Adrenal gland (tissue), 9 donors: ENCODE measurements at regions not wholly inside any gene's neighbourhood (a gene's known extent, or its start where the extent isn't known, plus 50 kb on each side); places are given as distances from the start of the nearest gene placed in this dataset.
"Not testable (repeated sequence)": the region's sequence is repeated elsewhere in the genome, so short reads cannot be mapped to it uniquely, and the experiment has no call there.

Source experiments
- DNase-seq, 7 donors: peaks; one replicate each; pipeline ENCODE4 v3.0.0-alpha.2; 2019 to 2020
- H3K27ac ChIP-seq, 5 donors: fragments of 200-600 bp; sonication (generic) in 4 of 5; 1 replicate in 3 of 5; 2 replicates in 2 of 5; pipeline versions ENCODE4 v1.5.1 to v1.8.0; 2016 to 2020; ENCODE audit warnings: mild to moderate bottlenecking in 1 of 5
- H3K27me3 ChIP-seq: fragments of 200-600 bp; 2 replicates; pipeline ENCODE4 v1.8.0; 2021
- H3K36me3 ChIP-seq, 2 donors: fragments of 200-600 bp; replicated peaks in 1 of 2; 1 replicate in 1 of 2; 2 replicates in 1 of 2; pipeline versions ENCODE4 v1.5.1 to v1.8.0; 2018 to 2022
- H3K4me1 ChIP-seq, 2 donors: fragments of 200-600 bp; replicated peaks in 1 of 2; 1 replicate in 1 of 2; 2 replicates in 1 of 2; pipeline versions ENCODE4 v1.5.1 to v1.8.0; 2018 to 2021
- H3K4me3 ChIP-seq, 4 donors: fragments of 200-600 bp; sonication (generic) in 3 of 4; one replicate each; pipeline ENCODE4 v1.5.1; 2016 to 2018
- H3K9me3 ChIP-seq, 3 donors: fragments of 200-600 bp; sonication (generic) in 1 of 3; replicated peaks in 1 of 3; 1 replicate in 2 of 3; 2 replicates in 1 of 3; pipeline versions ENCODE4 v1.5.1 to v1.8.0; 2016 to 2021
- CTCF ChIP-seq, 6 experiments: fragments of 450-650 bp in 4 of 6; fragments of 200-600 bp in 2 of 6; sonication (generic) in 1 of 6; IDR thresholded peaks; 1 replicate in 5 of 6; 2 replicates in 1 of 6; pipeline versions ENCODE4 v1.5.1 to v1.8.0; 2016 to 2021; ENCODE audit warnings: antibody characterized with exemption in 6 of 6, mild to moderate bottlenecking in 2 of 6, moderate library complexity in 1 of 6
- POLR2A ChIP-seq, 2 donors: fragments of 450-650 bp; IDR thresholded peaks; one replicate each; pipeline ENCODE4 v1.6.1; 2017; ENCODE audit warnings: antibody characterized with exemption in 2 of 2, mild to moderate bottlenecking in 2 of 2, moderate library complexity in 1 of 2
- WGBS, 4 donors: extraction: QIAGEN DNeasy Blood & Tissue Kit in 2 of 4; methylation state at CpG; one replicate each; pipeline versions ENCODE4 v1.1.5 to v1.1.7; 2013 to 2017; 5-methylcytosine and 5-hydroxymethylcytosine counted together
- intact Hi-C, 2 donors: fragments of 100-400 bp; cut with DNase I; formaldehyde crosslinking; loops; one replicate each; pipeline versions ENCODE4 v1.14.1 to v1.15.0; 2022 to 2023
- donor health status: healthy with polysubstance abuse.
- donor health status: Bipolar disorder and iron deficiency.
- donor health status: DM: yes; HTN: yes; CAD: no.
- donor health status: DM: no; HTN: no; CAD: no.
- donor health status: DM: no; HTN: no; CAD: no.

GRCh38 chr11:127791844-127792243 lies 791.3 kb upstream of the KIRREL3 start:
- WGBS, 4 donors: 76 to 88% (median 80%) methylated on average over 7 of the region's 7 CpGs

GRCh38 chr11:127790592-127790991 lies 790.0 kb upstream of the KIRREL3 start:
- DNase-seq: no peak
- WGBS, 4 donors: 60 to 75% (median 71%) methylated on average over 4 of the region's 4 CpGs
- Histone ChIP-seq H3K9me3 (no peaks in the 10 kb centered on the region), H3K4me3 (no peak overlapping the region), H3K27ac (no peak overlapping the region), H3K27me3 (no peaks in the 10 kb centered on the region), H3K36me3 (no peaks in the 10 kb centered on the region), H3K4me1 (no peaks in the 10 kb centered on the region)
- intact Hi-C loops: no loop called here
- TF ChIP-seq CTCF (IDR thresholded peaks at IDR 0.05) (no peak), POLR2A (IDR thresholded peaks at IDR 0.05) (no peak)

More at GRCh38 chr11:127791844-127792243, 791.3 kb upstream of the KIRREL3 start:
- Histone ChIP-seq H3K27ac (no peak overlapping the region), H3K9me3 (no peaks in the 10 kb centered on the region), H3K36me3 (no peaks in the 10 kb centered on the region), H3K27me3 (no peaks in the 10 kb centered on the region), H3K4me1 (no peaks in the 10 kb centered on the region), H3K4me3 (no peak overlapping the region)
- DNase-seq: no peak
- intact Hi-C loops: no loop called here
- TF ChIP-seq CTCF (IDR thresholded peaks at IDR 0.05): no peak
- no peak for TF ChIP-seq POLR2A (IDR thresholded peaks at IDR 0.05)

- TF ChIP-seq CTCF (IDR thresholded peaks at IDR 0.05): no peak
- TF ChIP-seq POLR2A (IDR thresholded peaks at IDR 0.05): no peak
- Histone ChIP-seq H3K4me3 (no peak overlapping the region), H3K27ac (no peak overlapping the region), H3K27me3 (no peaks in the 10 kb centered on the region), H3K9me3 (no peaks in the 10 kb centered on the region), H3K36me3 (no peaks in the 10 kb centered on the region), H3K4me1 (no peaks in the 10 kb centered on the region)
- DNase-seq: no peak
- WGBS, 4 donors: 59 to 70% (median 61%) methylated on average over 7 of the region's 7 CpGs
- intact Hi-C loops: no loop called here
Observed at GRCh38 chr11:127789927-127790326, 789.4 kb upstream of the KIRREL3 start.

GRCh38 chr11:127772938-127773337 lies 772.4 kb upstream of the KIRREL3 start:
- H3K27ac ChIP-seq, H3K36me3 ChIP-seq, H3K27me3 ChIP-seq, H3K4me3 ChIP-seq, intact Hi-C loops, H3K4me1 ChIP-seq, H3K9me3 ChIP-seq, DNase-seq: not testable (repeated sequence)
- WGBS, 4 donors: 68 to 76% (median 71%) methylated on average over 4 of the region's 4 CpGs

GRCh38 chr11:127768931-127769330 lies 768.4 kb upstream of the KIRREL3 start:
- 67 to 80% (median 73%) methylated on average over 4 of the region's 4 CpGs for WGBS, 4 donors
- H3K27me3 ChIP-seq, H3K4me1 ChIP-seq, H3K27ac ChIP-seq, DNase-seq, intact Hi-C loops, H3K9me3 ChIP-seq, H3K4me3 ChIP-seq, H3K36me3 ChIP-seq: not testable (repeated sequence)
